ENCODE measurements at regions not wholly inside any gene's neighbourhood (a gene's known extent, or its start where the extent isn't known, plus 50 kb on each side); places are given as distances from the start of the nearest gene placed in this dataset.

- H3K4me3 ChIP-seq (replicated peaks in 1 of 3; ENCODE audit: low read depth in 2 of 3, low read length in 3 of 3) = no peak overlapping the region
- Mint-ChIP-seq H3K4me1 (no peaks in the 10 kb centered on the region), H3K27ac (no peak overlapping the region), H3K27me3 (ENCODE audit: low read depth in 3 of 3) (peaks cover 0 to 3% (median 0%) of the 10 kb centered on the region in 3 donors), H3K36me3 (no peaks in the 10 kb centered on the region), H3K4me3 (no peak overlapping the region), H3K9me3 (peaks cover 2 to 9% (median 5%) of the 10 kb centered on the region in 7 donors)
- no peak overlapping the region for H3K4me2 ChIP-seq (replicated peaks; ENCODE audit: extremely low read depth, low read length, poor library complexity, severe bottlenecking)
- no peak overlapping the region for H3K27ac ChIP-seq (ENCODE audit: low read depth in 1 of 2, low read length in 2 of 2)
- H3K27me3 ChIP-seq (ENCODE audit: control insufficient read depth in 2 of 2, insufficient read depth in 2 of 2, low read length in 2 of 2) = no peaks in the 10 kb centered on the region
- no peaks in the 10 kb centered on the region for H4K20me1 ChIP-seq (ENCODE audit: insufficient read depth, low read length)
- H3K9ac ChIP-seq (ENCODE audit: insufficient read depth, low read length, poor library complexity, severe bottlenecking) = no peak overlapping the region
- intact Hi-C loops (cut with micrococcal nuclease) = no loop called here
- H3K4me1 ChIP-seq (ENCODE audit: control insufficient read depth in 1 of 2, insufficient read depth in 2 of 2, low read length in 2 of 2) = no peaks in the 10 kb centered on the region
- DNase-seq = no peak
- H3K79me2 ChIP-seq (ENCODE audit: insufficient read depth, low read length) = no peaks in the 10 kb centered on the region
- no peak overlapping the region for H2AFZ ChIP-seq (ENCODE audit: insufficient read depth, low read depth, low read length, poor library complexity, severe bottlenecking)
- WGBS (ENCODE audit: insufficient coverage) = 100% methylated on average over 1 of the region's 1 CpG
- no peaks in the 10 kb centered on the region for H3K36me3 ChIP-seq (replicated peaks in 1 of 2; ENCODE audit: control insufficient read depth in 1 of 2, insufficient read depth in 2 of 2, low read length in 2 of 2)
- TF ChIP-seq CTCF (IDR thresholded peaks at IDR 0.05) = no peak
- peaks cover 9 to 15% of the 10 kb centered on the region in 2 donors for H3K9me3 ChIP-seq (replicated peaks in 1 of 2; ENCODE audit: control insufficient read depth in 1 of 2, insufficient read depth in 1 of 2, low read length in 2 of 2)
Observed at GRCh38 chr3:68067314-68067713, 412.9 kb upstream of the SUCLG2 start.

GRCh38 chr3:68062926-68063325 lies 408.5 kb upstream of the SUCLG2 start:
- H3K9me3 Mint-ChIP-seq = peaks cover 0 to 3% (median 0%) of the 10 kb centered on the region in 7 donors
- no peaks in the 10 kb centered on the region for H3K27me3 ChIP-seq (ENCODE audit: control insufficient read depth in 2 of 2, insufficient read depth in 2 of 2, low read length in 2 of 2)
- H3K27ac ChIP-seq (ENCODE audit: low read depth in 1 of 2, low read length in 2 of 2) = no peak overlapping the region
- no peak overlapping the region for H2AFZ ChIP-seq (ENCODE audit: insufficient read depth, low read depth, low read length, poor library complexity, severe bottlenecking)
- no peak overlapping the region for H3K4me3 ChIP-seq (replicated peaks in 1 of 3; ENCODE audit: low read depth in 2 of 3, low read length in 3 of 3)
- WGBS (ENCODE audit: insufficient coverage) = 100% methylated on average over 2 of the region's 5 CpGs
- H3K36me3 Mint-ChIP-seq = no peaks in the 10 kb centered on the region
- no peaks in the 10 kb centered on the region for H3K4me1 ChIP-seq (ENCODE audit: control insufficient read depth in 1 of 2, insufficient read depth in 2 of 2, low read length in 2 of 2)
- H3K4me2 ChIP-seq (replicated peaks; ENCODE audit: extremely low read depth, low read length, poor library complexity, severe bottlenecking) = no peak overlapping the region
- H3K4me1 Mint-ChIP-seq = no peaks in the 10 kb centered on the region
- H3K79me2 ChIP-seq (ENCODE audit: insufficient read depth, low read length) = no peaks in the 10 kb centered on the region
- H3K4me3 Mint-ChIP-seq = no peak overlapping the region
- no peak for DNase-seq
- H3K36me3 ChIP-seq (replicated peaks in 1 of 2; ENCODE audit: control insufficient read depth in 1 of 2, insufficient read depth in 2 of 2, low read length in 2 of 2) = no peaks in the 10 kb centered on the region
- intact Hi-C loops (cut with micrococcal nuclease) = no loop called here
- TF ChIP-seq CTCF (IDR thresholded peaks at IDR 0.05) = no peak
- H3K27me3 Mint-ChIP-seq (ENCODE audit: low read depth in 3 of 3) = peaks cover 0 to 1% (median 0%) of the 10 kb centered on the region in 3 donors
- H3K27ac Mint-ChIP-seq = no peak overlapping the region
- no peak overlapping the region for H3K9ac ChIP-seq (ENCODE audit: insufficient read depth, low read length, poor library complexity, severe bottlenecking)
- H4K20me1 ChIP-seq (ENCODE audit: insufficient read depth, low read length) = no peaks in the 10 kb centered on the region
- H3K9me3 ChIP-seq (replicated peaks in 1 of 2; ENCODE audit: control insufficient read depth in 1 of 2, insufficient read depth in 1 of 2, low read length in 2 of 2) = no peaks in the 10 kb centered on the region
